Tibial artery (tissue), 4 donors: ENCODE measurements at regions not wholly inside any gene's neighbourhood (a gene's known extent, or its start where the extent isn't known, plus 50 kb on each side); places are given as distances from the start of the nearest gene placed in this dataset.
A peak's percentile ranks its signal among the peaks of the same experiment; 100 is the strongest.

ENCODE experiments used
- DNase-seq, 2 donors: peaks; one replicate each; pipeline ENCODE4 v3.0.0-alpha.2; 2019
- H3K27ac ChIP-seq, 2 donors: fragments of 200-600 bp; sonication (generic) in 1 of 2; 1 replicate in 1 of 2; 2 replicates in 1 of 2; pipeline ENCODE4 v1.5.1; 2018 to 2019; ENCODE audit warnings: mild to moderate bottlenecking in 1 of 2
- H3K27me3 ChIP-seq, 2 donors: fragments of 200-600 bp; sonication (generic) in 1 of 2; one replicate each; pipeline versions ENCODE4 v1.5.1 to v1.6.0; 2016 to 2019
- H3K36me3 ChIP-seq, 3 donors: fragments of 200-600 bp; sonication (generic) in 2 of 3; one replicate each; pipeline ENCODE4 v1.5.1; 2016 to 2019; ENCODE audit warnings: mild to moderate bottlenecking in 2 of 3
- H3K4me1 ChIP-seq, 4 donors: fragments of 200-600 bp; sonication (generic) in 2 of 4; 1 replicate in 3 of 4; 2 replicates in 1 of 4; pipeline ENCODE4 v1.5.1; 2016 to 2019
- H3K4me3 ChIP-seq, 2 donors: fragments of 200-600 bp; sonication (generic) in 1 of 2; 1 replicate in 1 of 2; 2 replicates in 1 of 2; pipeline ENCODE4 v1.5.1; 2018 to 2019; ENCODE audit warnings: mild to moderate bottlenecking in 2 of 2
- H3K9me3 ChIP-seq, 3 donors: fragments of 200-600 bp; sonication (generic) in 1 of 3; one replicate each; pipeline ENCODE4 v1.5.1; 2016 to 2019
- CTCF ChIP-seq, 2 experiments: fragments of 200-600 bp in 1 of 2; fragments of 450-650 bp in 1 of 2; IDR thresholded peaks; one replicate each; pipeline ENCODE4 v1.5.1; 2017 to 2019; ENCODE audit warnings: antibody characterized with exemption in 2 of 2, mild to moderate bottlenecking in 1 of 2, moderate library complexity in 1 of 2
- intact Hi-C: fragments of 100-400 bp; cut with DNase I; formaldehyde crosslinking; loops from one replicate; pipeline ENCODE4 v1.15.0; 2023; ENCODE audit warnings: low total_unique reads

- Histone ChIP-seq H3K4me1 (peaks cover 3 to 33% (median 21%) of the 10 kb centered on the region in 4 donors), H3K36me3 (no peaks in the 10 kb centered on the region), H3K27me3 (no peaks in the 10 kb centered on the region), H3K4me3 (no peak overlapping the region), H3K27ac (no peak overlapping the region), H3K9me3 (no peaks in the 10 kb centered on the region)
- intact Hi-C loops, result loop anchor here (10.0 kb wide), 2 partner anchors 258 to 1408 kb away; no protein-coding TSS in a partner anchor
- no peak for DNase-seq
- no peak for TF ChIP-seq CTCF (IDR thresholded peaks at IDR 0.05)
Measured at GRCh38 chr6:4356899-4357659, 221.7 kb upstream of the ECI2 start.

DNA sequence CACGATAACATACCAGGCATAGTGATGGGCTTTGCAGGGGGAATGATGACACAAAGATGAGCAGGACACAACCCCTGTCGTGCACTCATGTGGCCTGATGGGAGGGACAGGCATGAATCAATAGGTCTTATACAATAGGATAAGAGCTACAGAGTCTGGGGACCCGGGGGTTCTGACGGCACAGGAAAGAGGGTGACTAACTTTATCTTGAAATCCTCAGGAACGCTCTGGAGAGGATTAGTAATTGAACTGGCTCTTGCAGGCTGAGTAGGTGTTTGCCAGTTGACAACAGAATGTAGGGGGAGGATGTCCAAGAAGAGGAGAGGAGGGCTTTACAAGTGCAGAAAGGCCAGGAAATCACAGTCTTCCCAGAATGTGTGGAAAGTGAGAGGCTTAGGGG is 219.9 kb upstream of the ECI2 start:
- Histone ChIP-seq H3K4me3 (no peak overlapping the region), H3K27ac (no peak overlapping the region), H3K4me1 (peaks cover 3 to 38% (median 30%) of the 10 kb centered on the region in 4 donors), H3K27me3 (no peaks in the 10 kb centered on the region), H3K9me3 (no peaks in the 10 kb centered on the region), H3K36me3 (no peaks in the 10 kb centered on the region)
- no peak for DNase-seq
- TF ChIP-seq CTCF (IDR thresholded peaks at IDR 0.05), result no peak
- intact Hi-C loops, result loop anchor here (10.0 kb wide), 2 partner anchors 260 to 1410 kb away; no protein-coding TSS in a partner anchor

DNA sequence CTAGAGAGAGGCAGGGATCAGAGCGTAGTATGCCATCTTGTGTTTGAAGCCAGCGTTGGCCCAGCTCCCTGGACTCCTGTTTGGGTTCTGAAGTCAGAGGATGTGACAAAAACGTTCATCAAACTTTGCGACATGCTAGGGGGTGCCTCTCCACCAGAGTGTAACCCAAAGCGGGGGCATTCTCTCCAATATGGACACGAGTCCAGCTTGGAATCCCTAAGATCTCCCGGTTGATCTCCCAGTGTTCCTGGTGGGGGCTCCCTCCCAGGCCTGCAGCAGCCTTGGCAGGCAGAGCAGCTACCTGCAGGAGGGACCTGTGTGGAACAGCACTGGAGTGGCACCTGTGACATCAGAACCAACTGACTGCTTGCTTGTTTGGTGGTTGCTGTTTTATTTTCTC is 218.8 kb upstream of the ECI2 start:
- no peaks in the 10 kb centered on the region for H3K9me3 ChIP-seq
- no peaks in the 10 kb centered on the region for H3K36me3 ChIP-seq
- peaks cover 3 to 35% (median 27%) of the 10 kb centered on the region in 4 donors for H3K4me1 ChIP-seq
- intact Hi-C loops, result loop anchor here (5.0 to 10.0 kb wide), 3 partner anchors 261 to 1411 kb away; partner anchors contain the start of gene CDYL
- H3K27ac ChIP-seq, result no peak overlapping the region
- no peak for DNase-seq
- H3K27me3 ChIP-seq, result no peaks in the 10 kb centered on the region
- H3K4me3 ChIP-seq, result no peak overlapping the region
- no peak for TF ChIP-seq CTCF (IDR thresholded peaks at IDR 0.05)

DNA sequence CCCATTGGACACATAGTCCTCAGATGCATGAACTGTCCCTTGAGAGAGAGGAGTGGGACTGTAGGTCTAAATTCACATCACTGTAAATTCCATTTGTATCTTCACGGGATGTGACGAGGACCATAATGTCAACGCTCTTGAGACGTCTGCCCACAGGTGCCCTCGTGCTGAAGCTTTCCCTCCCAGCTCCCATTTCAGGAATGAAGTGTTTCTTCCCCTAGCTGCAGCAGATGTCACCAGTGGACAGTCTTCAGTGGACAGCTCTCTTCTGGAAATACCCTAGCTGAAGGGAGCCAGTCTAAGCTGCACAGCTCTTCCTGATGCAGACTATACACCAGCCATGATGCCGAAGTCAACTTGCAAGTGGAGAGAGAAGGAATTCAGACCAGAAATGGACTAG is 217.4 kb upstream of the ECI2 start:
- Histone ChIP-seq H3K4me3 (no peak overlapping the region), H3K4me1 (peaks cover 0 to 24% (median 18%) of the 10 kb centered on the region in 4 donors), H3K27me3 (no peaks in the 10 kb centered on the region), H3K9me3 (no peaks in the 10 kb centered on the region), H3K36me3 (no peaks in the 10 kb centered on the region), H3K27ac (peak overlapping the region in 1 of 2 donors; percentile 67)
- intact Hi-C loops, result loop anchor here (5.0 to 10.0 kb wide), 3 partner anchors 262 to 1412 kb away; partner anchors contain the start of gene CDYL
- no peak for DNase-seq
- no peak for TF ChIP-seq CTCF (IDR thresholded peaks at IDR 0.05)

- intact Hi-C loops, result loop anchor here (5.0 to 10.0 kb wide), 3 partner anchors 263 to 1413 kb away; partner anchors contain the start of gene CDYL
- Histone ChIP-seq H3K4me3 (peak overlapping the region; percentile 27 to 39), H3K27me3 (no peaks in the 10 kb centered on the region), H3K36me3 (no peaks in the 10 kb centered on the region), H3K27ac (peak overlapping the region; percentile 66 to 67), H3K4me1 (peaks cover 0 to 20% (median 18%) of the 10 kb centered on the region in 4 donors), H3K9me3 (no peaks in the 10 kb centered on the region)
- DNase-seq, result no peak
- no peak for TF ChIP-seq CTCF (IDR thresholded peaks at IDR 0.05)
Measured at GRCh38 chr6:4352322-4352669, 216.9 kb upstream of the ECI2 start.
